GM11168 (cell line): ENCODE measurements at regions not wholly inside any gene's neighbourhood (a gene's known extent, or its start where the extent isn't known, plus 50 kb on each side); places are given as distances from the start of the nearest gene placed in this dataset.
"Not testable (repeated sequence)": the region's sequence is repeated elsewhere in the genome, so short reads cannot be mapped to it uniquely, and the experiment has no call there.

Experiments used
- in situ Hi-C: fragments of 300-500 bp; cut with MboI; formaldehyde crosslinking; loops from one replicate; pipeline ENCODE4 v1.12.0; 2022; ENCODE audit warnings: low sequenced_read_pairs; ENCODE audit not compliant: unreplicated experiment

DNA sequence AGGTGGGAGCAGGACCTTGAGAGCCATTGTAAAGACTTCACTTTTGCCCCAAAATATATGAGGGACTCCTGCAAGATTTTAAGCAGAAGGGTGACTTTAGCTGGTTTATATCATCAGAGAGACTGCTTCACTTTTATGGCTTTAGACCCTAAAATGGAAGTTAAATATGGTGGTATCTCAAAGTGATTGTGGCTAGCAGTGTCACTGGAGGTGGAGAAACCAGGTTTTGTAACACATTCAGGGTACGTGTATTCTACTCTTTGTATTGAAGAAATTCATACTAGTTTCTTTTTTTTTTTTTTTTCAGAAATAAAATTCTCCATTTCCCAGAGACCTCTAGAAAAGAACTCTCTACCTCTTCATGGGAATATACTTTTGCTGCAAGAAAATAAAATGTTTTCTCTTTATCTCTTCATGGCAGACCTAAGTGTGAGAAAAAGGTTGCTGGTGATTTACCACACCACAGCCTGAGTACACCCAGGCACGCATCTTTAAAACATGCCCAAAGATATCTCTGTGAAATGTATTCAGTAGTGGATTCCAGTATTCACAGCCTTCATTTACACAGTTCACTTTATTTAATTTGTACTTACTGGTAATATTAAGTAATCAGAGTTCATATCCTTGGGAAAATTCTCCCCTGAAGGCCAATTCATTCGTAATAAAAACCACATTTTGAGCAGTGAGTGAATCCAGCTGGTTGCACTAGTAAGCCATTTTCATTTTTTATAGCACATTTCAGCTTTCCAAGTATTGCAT lies 74.3 kb upstream of the GUCY1A1 start:
- in situ Hi-C loops = no loop called here

- in situ Hi-C loops = no loop called here
These were observed 74.9 kb upstream of the GUCY1A1 start for GRCh38 chr4:155591738-155592143.

DNA sequence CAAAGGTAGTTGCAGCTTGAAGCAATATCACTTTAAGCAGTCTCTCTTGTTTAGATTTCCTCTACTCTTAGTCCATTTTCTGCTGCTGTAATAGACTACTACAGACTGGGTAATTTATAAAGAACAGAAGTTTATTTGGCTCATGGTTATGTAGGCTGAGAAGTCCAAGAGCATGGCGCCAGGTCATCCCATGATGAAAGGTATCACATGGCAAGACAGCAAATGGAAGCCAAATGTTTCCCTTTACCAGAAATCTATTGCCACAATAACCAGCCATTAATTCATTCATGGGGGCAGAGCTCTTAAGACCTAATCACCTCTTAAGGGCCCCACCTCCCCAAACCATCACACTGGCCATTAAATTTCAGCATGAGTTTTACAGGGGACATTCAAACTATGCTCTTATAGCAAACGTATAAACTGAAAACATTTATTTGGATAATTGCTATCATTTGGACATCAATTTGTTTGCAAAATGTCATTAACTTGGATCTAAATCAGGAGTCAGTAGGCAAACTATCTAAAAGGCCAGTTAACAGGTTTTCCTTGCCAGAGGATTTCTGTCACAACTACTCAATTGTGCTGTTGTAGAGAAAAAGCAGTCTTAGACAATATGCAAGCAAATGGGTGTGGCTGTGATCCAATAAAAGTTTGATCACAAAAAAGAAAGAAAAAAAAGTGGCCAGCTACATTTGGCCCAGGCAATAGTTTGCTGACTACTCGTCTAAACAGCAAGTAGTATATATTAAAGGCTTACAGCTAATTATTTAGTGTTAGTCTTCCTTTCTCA lies 75.7 kb upstream of the GUCY1A1 start:
- in situ Hi-C loops = no loop called here

DNA sequence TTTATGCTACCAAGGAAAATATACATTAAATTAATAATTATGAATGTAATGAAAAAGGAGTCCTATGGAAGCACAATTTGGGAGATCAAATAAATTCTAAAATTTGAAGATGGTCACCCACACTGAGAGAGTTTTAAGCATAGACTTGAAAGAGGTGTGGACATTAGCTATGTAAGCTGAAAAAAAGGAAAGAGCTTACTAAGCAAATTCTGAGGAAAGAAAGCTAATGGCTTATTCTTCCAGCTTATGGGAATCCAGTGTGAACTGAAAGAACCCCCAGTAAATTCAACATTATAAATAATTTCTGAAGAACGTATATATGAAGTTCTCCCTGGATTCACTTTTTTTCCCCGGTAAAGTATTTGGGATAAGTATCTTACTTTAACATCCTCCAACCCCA lies 78.2 kb upstream of the GUCY1A1 start:
- in situ Hi-C loops = no loop called here

DNA sequence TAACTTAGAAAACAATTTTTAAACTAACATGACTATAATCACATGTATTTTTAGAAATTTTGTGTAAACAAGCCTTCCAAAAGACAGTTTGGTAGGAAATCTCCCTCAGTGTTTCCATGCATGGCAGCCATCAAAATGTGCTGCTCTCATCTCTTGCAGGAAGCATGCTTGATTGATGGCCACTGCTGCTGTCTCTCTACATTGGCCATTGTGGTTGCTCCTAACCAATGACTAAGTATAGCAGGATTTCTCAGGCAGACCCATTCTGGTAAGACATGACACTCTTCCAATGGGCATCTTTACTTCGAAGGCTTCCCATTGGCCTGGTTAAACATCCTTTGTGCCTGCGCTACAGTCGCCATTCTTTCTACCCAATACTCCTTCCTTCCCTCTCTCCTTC lies 78.9 kb upstream of the GUCY1A1 start:
- in situ Hi-C loops = no loop called here

DNA sequence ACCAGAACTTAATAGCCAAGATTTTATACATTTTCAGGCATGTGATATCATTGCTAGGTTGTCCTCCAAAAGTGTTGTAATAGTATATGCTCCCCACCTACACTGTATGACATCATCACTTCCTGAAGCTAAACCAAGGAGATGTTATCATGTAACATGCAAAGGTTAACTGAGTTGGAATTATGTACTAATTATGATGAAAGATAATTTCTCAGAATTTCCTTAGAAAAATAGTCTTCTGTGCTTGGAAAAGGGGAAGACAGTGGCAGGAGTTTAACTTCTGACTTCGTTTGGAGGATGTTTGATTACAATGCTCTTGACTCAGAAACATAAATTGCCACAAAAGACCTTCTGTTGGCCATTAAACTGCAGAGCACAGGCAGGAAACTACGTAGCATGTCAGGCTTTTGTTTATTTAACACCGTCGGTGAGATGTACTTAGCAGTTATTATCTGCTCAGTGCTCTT lies 83.6 kb upstream of the GUCY1A1 start:
- in situ Hi-C loops = no loop called here

GRCh38 chr4:155582041-155582440 lies 84.6 kb upstream of the GUCY1A1 start:
- in situ Hi-C loops = no loop called here

- in situ Hi-C loops = no loop called here
These were observed 87.8 kb upstream of the GUCY1A1 start for GRCh38 chr4:155578726-155579370.

- in situ Hi-C loops = no loop called here
These were observed 88.4 kb upstream of the GUCY1A1 start for GRCh38 chr4:155578219-155578618.

DNA sequence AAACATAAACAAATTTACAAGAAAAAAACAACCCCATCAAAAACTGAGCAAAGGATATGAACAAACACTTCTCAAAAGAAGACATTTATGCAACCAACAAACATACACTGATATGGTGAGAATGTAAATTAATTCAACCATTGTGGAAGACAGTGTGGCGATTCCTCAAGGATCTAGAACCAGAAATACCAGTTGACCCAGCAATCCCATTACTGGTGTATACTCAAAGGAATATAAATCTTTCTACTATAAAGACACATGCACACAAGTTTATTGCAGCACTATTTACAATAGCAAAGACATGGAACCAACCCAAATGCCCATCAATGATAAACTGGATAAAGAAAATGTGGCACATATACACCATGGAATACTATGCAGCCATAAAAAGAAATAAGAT lies 92.3 kb upstream of the GUCY1A1 start:
- in situ Hi-C loops = not testable (repeated sequence)

GRCh38 chr4:155573126-155573525 lies 93.5 kb upstream of the GUCY1A1 start:
- in situ Hi-C loops = no loop called here

DNA sequence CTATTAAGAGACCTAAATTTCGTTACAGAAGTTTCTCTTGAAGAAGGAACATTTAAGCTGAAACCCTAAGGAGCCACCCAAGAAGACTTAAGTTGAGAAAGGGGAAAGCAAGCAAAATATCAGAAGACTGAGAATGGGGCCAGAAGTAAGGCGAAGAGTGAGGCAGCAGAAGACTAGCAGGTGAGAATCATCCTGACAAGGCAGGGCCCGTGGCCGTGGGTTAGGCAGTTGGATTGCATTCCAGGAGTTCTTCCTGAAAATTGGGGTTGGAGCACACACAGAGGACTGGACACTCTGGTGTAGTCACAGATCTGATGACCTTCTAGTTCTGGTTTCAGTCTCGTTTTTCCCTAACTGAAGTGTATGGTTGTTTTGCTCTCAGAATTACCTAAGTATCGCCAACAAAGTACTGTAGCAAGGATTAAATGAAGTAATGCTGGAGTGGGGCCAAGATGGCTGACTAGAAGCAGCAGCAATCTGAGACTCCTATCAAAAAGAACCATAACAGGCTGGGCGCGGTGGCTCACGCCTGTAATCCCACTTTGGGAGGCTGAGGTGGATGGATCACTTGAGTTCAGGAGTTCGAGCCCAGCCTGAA lies 94.4 kb upstream of the GUCY1A1 start:
- in situ Hi-C loops = no loop called here

DNA sequence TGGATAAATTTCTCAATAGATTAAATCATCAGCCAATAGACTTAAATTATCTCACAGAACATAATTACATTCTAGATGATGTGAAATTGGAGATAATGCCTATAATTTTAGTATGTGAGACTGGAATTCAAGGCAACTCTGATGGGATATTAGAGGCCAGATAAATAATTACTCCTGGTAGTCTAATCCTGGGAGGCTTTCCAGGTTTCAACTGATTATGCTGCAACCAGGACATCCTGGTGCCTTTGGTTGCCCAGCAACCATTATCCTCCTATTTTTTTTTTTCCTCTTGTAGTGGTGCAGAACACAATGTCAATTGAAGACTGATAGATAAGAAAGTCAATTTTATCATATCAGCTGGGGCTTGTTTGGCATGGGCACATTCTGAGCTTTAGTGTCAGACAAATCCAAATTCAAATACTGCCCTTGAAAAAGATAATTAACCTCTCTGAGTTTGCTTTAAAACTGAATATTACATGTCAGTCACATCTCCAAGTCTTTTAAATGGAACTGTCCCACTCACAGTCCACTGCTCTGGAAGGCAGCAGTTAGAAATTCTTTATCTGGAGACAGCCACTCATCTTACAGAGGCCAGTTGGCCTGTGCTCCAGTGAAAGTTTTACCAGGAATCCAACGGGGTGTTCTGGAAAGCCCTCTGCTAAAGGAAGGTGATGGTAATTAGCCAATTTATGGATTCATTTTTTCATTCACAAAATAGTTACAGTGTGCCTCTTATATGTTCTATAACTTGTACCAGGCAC lies 95.3 kb upstream of the GUCY1A1 start:
- in situ Hi-C loops = no loop called here

DNA sequence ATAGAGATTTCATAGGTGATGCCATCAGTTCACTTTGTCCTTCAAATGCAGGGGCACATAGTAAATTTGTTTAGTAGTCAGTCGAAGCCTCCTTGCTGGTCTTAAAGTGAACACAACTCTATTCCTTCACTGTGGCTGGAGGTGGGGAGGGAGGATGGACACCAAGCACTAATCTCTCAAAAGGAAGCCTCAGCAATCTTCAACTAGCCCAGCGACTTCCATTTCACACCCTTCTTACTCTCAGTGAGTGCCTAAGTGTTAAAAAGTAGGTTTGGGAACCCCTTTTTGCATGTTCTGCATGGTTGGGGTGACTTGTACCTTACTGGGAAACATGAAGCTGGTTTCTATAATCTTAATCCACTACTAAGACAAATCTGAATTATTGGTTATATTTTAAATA lies 96.0 kb upstream of the GUCY1A1 start:
- in situ Hi-C loops = no loop called here

GRCh38 chr4:155569960-155570515 lies 96.6 kb upstream of the GUCY1A1 start:
- in situ Hi-C loops = no loop called here

- in situ Hi-C loops = no loop called here
These were observed 97.2 kb upstream of the GUCY1A1 start for GRCh38 chr4:155569471-155569870.

DNA sequence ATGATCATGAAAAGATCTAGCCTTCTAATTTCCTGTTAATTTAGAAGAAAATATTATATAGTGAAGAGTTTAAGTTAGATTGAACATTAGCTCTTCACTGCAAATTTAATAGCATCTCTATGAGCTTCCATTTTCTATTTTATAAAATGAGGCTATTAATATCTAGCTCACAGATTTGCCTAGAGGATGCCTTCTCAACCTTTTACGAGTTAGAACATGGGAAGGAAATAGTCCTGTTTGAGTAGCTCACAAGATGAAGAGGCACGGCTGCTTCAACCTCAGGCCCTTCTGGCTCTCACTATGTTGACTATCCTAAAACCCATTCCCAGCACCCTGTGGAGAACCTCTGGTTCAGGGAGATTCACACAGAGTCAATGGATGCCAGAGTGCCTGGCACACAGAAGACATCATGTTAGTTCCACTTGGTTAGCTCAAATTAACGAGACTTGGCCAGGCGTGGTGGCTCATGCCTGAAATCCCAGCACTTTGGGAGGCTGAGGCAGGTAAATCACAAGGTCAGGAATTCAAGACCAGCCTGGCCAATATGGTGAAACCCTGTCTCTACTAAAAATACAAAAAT lies 97.9 kb upstream of the GUCY1A1 start:
- in situ Hi-C loops = no loop called here

DNA sequence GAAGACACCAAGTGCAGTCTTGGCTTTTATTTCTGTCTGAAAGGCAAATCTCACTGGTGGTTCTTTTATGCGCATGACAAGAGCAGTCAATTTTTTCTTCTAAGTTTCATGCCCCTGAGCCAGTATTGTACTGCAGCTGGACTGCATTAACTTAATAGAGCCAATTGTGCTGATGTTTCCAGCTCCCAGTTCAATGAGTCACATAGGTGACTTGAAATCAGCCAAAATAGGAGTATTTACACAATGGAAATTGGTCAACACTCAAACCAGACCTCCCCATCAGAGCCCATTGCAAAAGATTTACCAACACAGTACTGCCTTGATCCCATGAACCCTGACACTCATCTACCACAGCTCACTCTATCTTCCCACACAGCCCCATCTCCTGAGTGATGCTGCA lies 100.3 kb upstream of the GUCY1A1 start:
- in situ Hi-C loops = no loop called here

- in situ Hi-C loops = no loop called here
These were observed 100.9 kb upstream of the GUCY1A1 start for GRCh38 chr4:155565776-155566175.
